ENCODE measurements at regions not wholly inside any gene's neighbourhood (a gene's known extent, or its start where the extent isn't known, plus 50 kb on each side); places are given as distances from the start of the nearest gene placed in this dataset.
"Not testable (repeated sequence)": the region's sequence is repeated elsewhere in the genome, so short reads cannot be mapped to it uniquely, and the experiment has no call there.

GRCh38 chr2:208708486-208708885 is 301.9 kb downstream of the PTH2R start:
- TF ChIP-seq CTCF (conservative IDR thresholded peaks at IDR 0.05): no peak
- no peak overlapping the region for H3K27ac ChIP-seq

DNA sequence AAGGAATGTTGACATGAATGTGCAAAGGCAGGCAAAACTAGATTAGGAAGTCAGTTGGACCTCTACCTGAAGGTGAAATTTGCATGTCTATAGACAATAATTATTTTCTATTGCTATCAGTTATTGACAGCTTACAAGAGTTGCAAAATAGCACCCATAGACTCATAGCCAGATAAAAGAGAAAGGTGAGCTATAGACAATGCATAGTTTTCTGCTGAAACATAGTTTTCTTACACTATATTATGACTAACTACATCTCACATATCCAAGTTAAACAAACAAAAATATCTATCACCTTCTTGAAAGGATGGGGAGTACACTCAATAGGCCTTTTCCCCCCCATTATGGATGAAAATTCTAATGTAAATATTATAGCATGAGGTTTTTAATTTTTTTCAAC is 305.0 kb downstream of the PTH2R start:
- TF ChIP-seq CTCF (conservative IDR thresholded peaks at IDR 0.05): no peak
- no peak overlapping the region for H3K27ac ChIP-seq

DNA sequence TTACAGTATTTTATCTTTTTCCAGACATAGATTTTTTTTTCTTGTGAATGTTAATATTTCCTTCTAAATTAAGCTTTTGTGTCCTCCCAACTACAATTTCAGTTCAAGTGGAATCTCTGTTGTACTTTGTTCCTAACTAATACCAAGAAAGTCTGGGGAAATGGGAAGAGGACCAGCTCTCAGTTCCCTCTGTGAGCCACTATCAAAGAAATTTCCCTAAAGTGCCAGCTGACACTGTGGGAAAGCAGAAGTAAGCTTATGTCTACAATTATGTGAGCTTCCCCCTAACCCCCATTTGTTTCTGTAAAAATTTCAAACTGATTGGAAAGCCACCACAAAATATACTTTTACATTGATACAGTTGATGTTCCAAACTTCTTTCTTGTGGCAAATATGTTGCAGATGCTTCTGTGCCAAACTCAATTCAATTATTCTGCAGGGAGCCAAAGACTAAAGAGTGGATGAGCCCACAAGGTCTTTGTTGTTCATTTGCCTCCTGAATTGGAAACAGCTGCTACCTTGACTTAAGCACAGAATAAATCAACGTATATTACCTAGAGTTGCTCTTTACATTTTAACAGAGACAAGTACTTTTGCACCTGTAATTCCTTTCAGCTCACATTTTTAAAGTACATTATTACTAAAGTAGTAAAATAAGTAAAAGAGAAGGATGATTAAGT is 306.6 kb downstream of the PTH2R start:
- no peak for TF ChIP-seq CTCF (conservative IDR thresholded peaks at IDR 0.05)
- H3K27ac ChIP-seq: no peak overlapping the region

- TF ChIP-seq CTCF (conservative IDR thresholded peaks at IDR 0.05): no peak
- no peak overlapping the region for H3K27ac ChIP-seq
Observed at GRCh38 chr2:208718828-208719227, 312.2 kb downstream of the PTH2R start.

- no peak overlapping the region for H3K27ac ChIP-seq
- TF ChIP-seq CTCF (conservative IDR thresholded peaks at IDR 0.05): no peak
Observed at GRCh38 chr2:208722731-208723130, 316.1 kb downstream of the PTH2R start.

DNA sequence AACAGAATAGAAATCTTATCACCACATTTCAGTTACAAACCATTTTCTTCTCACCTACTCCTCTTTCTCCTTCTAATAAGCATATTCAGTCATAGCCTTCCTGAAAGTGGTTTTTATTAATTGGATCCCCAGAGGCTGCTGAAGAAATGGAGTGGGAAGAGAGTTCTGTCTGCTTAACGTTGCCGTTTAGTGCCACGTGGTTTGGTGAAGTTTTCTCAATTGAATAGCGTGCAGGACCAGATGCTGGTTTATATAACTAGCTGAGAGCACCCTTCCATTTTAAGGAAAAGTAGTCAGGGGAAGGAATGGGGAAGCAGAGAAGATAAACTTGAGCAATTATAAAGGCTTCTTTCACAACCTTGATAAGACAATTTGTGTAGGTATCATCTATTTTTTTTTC is 318.7 kb downstream of the PTH2R start:
- no peak for TF ChIP-seq CTCF (conservative IDR thresholded peaks at IDR 0.05)
- H3K27ac ChIP-seq: no peak overlapping the region

DNA sequence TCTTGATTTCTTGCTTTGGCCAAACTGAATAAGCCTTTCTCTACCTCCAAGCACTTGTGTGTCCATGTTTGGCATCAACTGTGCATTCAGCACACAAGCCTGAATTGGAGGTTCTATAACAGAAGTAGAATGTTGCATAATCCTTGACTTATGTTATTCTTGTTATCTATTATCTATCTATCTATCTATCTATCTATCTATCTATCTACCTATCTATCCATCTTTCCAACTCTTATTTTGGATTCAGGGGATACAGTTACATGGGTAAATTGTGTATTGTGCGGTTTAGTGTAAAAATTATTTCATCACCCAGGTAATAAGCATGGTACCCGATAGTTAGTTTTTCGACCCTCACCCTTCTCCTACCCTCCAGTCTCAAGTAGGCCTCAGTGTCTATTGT is 319.6 kb downstream of the PTH2R start:
- no peak for TF ChIP-seq CTCF (conservative IDR thresholded peaks at IDR 0.05)
- no peak overlapping the region for H3K27ac ChIP-seq

DNA sequence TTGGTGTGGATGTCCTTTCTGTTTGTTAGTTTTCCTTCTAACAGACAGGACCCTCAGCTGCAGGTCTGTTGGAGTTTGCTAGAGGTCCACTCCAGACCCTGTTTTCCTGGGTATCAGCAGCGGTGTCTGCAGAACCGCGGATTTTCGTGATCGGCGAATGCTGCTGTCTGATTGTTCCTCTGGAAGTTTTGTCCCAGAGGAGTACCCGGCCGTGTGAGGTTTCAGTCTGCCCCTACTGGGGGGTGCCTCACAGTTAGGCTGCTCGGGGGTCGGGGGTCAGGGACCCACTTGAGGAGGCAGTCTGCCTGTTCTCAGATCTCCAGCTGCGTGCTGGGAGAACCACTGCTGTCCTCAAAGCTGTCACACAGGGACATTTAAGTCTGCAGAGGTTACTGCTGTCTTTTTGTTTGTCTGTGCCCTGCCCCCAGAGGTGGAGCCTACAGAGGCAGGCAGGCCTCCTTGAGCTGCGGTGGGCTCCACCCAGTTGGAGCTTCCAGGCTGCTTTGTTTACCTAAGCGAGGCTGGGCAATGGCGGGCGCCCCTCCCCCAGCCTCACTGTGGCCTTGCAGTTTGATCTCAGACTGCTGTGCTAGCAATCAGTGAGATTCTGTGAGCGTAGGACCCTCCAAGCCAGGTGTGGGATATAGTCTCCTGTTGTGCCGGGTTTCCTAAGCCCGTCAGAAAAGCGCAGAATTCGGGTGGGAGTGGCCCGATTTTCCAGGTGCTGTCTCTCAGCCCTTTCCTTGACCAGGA is 345.2 kb downstream of the PTH2R start:
- H3K27ac ChIP-seq: not testable (repeated sequence)

All from VCaP (cell line).